OCI-LY7 (cell line): ENCODE measurements at regions not wholly inside any gene's neighbourhood (a gene's known extent, or its start where the extent isn't known, plus 50 kb on each side); places are given as distances from the start of the nearest gene placed in this dataset.

Experiments
- BruUV-seq: library from RNA; stranded (reverse); fragments of 400-500 nt; replicated peaks from 2 replicates; lab custom pipeline; 2021; lab: Mats Ljungman, UMichigan
- CTCF ChIA-PET: fragments of 300-600 bp; sonication (Branson Sonifier 250); formaldehyde crosslinking; loops from one replicate; lab custom pipeline; 2022; ENCODE audit warnings: antibody characterized with exemption; ENCODE audit not compliant: unreplicated experiment; lab: Charles Lee
- POLR2A ChIA-PET: fragments of 300-600 bp; sonication (Branson Sonifier 250); formaldehyde crosslinking; loops from one replicate; lab custom pipeline; 2022; ENCODE audit warnings: antibody characterized with exemption; lab: Charles Lee
- DNase-seq: peaks from one replicate; pipeline ENCODE4 v3.0.0-alpha.2; 2015; ENCODE audit warnings: low spot score
- H2AFZ ChIP-seq: fragments of 200-600 bp; sonication (generic), shearing (Covaris generic); 2 replicates; pipeline ENCODE4 v1.6.1; 2014; ENCODE audit warnings: mild to moderate bottlenecking, antibody characterized with exemption, low read length, moderate library complexity
- H3K27ac ChIP-seq: fragments of 200-600 bp; sonication (generic); 2 replicates; pipeline ENCODE4 v1.5.1; 2014; ENCODE audit warnings: mixed run types, low read depth, mild to moderate bottlenecking, moderate library complexity, low read length, inconsistent platforms; ENCODE audit not compliant: poor library complexity, severe bottlenecking
- H3K36me3 ChIP-seq: fragments of 200-600 bp; sonication (generic); 2 replicates; pipeline ENCODE4 v1.6.1; 2014; ENCODE audit warnings: mild to moderate bottlenecking, antibody characterized with exemption, low read length, moderate library complexity, mixed read lengths; ENCODE audit not compliant: insufficient read depth
- H3K4me1 ChIP-seq: fragments of 200-600 bp; sonication (generic); 2 replicates; pipeline ENCODE4 v1.5.1; 2014; ENCODE audit warnings: mild to moderate bottlenecking, low read length; ENCODE audit not compliant: insufficient read depth, poor library complexity, severe bottlenecking
- H3K4me2 ChIP-seq: fragments of 200-600 bp; sonication (generic); 2 replicates; pipeline ENCODE4 v1.6.1; 2014; ENCODE audit warnings: mild to moderate bottlenecking, low read length
- H3K4me3 ChIP-seq: fragments of 200-600 bp; sonication (generic); 2 replicates; pipeline ENCODE4 v1.5.1; 2014; ENCODE audit warnings: mild to moderate bottlenecking, low read depth, low read length; ENCODE audit not compliant: poor library complexity, severe bottlenecking
- H3K79me2 ChIP-seq: fragments of 200-600 bp; sonication (generic); 2 replicates; pipeline ENCODE4 v1.6.1; 2016; ENCODE audit warnings: low read depth, mild to moderate bottlenecking, low read length, moderate library complexity, mixed read lengths; ENCODE audit not compliant: insufficient read depth
- H3K9me2 ChIP-seq: fragments of 200-600 bp; sonication (generic); 2 replicates; pipeline ENCODE4 v1.6.1; 2016; ENCODE audit warnings: mild to moderate bottlenecking, low read length, mixed read lengths; ENCODE audit not compliant: insufficient read depth
- H3K9me3 ChIP-seq: fragments of 200-600 bp; sonication (generic); 2 replicates; pipeline ENCODE4 v1.6.1; 2014; ENCODE audit warnings: mild to moderate bottlenecking, mixed run types, low read length, mixed read lengths
- H4K20me1 ChIP-seq: fragments of 200-600 bp; sonication (generic); 2 replicates; pipeline ENCODE4 v1.6.1; 2014; ENCODE audit warnings: mild to moderate bottlenecking, antibody characterized with exemption, low read length, moderate library complexity, mixed read lengths; ENCODE audit not compliant: insufficient read depth
- EZH2phosphoT487 ChIP-seq: fragments of 200-600 bp; sonication (generic); IDR thresholded peaks from 2 replicates; pipeline ENCODE4 v1.6.1; 2018; ENCODE audit warnings: low read depth, borderline replicate concordance, mild to moderate bottlenecking, mixed run types, antibody characterized with exemption, low read length, moderate library complexity, mixed read lengths
- intact Hi-C: fragments of 100-400 bp; cut with micrococcal nuclease; formaldehyde crosslinking; loops from one replicate; pipeline ENCODE4 v1.10.0; 2022; ENCODE audit not compliant: unreplicated experiment
- TF ChIP-seq, protein P1 (sequence below): fragments of 200-600 bp; sonication (generic); conservative IDR thresholded peaks from 2 replicates; pipeline ENCODE4 v1.5.1; 2014; ENCODE audit warnings: mild to moderate bottlenecking, antibody characterized with exemption, low read length, moderate library complexity, mixed read lengths

- CTCF ChIA-PET = no interaction called here
- Histone ChIP-seq H3K27ac (no peak overlapping the region), H3K9me3 (no peaks in the 10 kb centered on the region), H3K79me2 (no peaks in the 10 kb centered on the region), H3K9me2 (no peaks in the 10 kb centered on the region), H3K4me2 (no peak overlapping the region), H2AFZ (no peak overlapping the region), H3K36me3 (no peaks in the 10 kb centered on the region), H3K4me1 (no peaks in the 10 kb centered on the region), H4K20me1 (no peaks in the 10 kb centered on the region), H3K4me3 (no peak overlapping the region)
- no TSS peak for BruUV-seq
- no peak for DNase-seq
- intact Hi-C loops = no loop called here
- POLR2A ChIA-PET = no interaction called here
- TF ChIP-seq EZH2phosphoT487 = no peak
- TF ChIP-seq, protein P1, sequence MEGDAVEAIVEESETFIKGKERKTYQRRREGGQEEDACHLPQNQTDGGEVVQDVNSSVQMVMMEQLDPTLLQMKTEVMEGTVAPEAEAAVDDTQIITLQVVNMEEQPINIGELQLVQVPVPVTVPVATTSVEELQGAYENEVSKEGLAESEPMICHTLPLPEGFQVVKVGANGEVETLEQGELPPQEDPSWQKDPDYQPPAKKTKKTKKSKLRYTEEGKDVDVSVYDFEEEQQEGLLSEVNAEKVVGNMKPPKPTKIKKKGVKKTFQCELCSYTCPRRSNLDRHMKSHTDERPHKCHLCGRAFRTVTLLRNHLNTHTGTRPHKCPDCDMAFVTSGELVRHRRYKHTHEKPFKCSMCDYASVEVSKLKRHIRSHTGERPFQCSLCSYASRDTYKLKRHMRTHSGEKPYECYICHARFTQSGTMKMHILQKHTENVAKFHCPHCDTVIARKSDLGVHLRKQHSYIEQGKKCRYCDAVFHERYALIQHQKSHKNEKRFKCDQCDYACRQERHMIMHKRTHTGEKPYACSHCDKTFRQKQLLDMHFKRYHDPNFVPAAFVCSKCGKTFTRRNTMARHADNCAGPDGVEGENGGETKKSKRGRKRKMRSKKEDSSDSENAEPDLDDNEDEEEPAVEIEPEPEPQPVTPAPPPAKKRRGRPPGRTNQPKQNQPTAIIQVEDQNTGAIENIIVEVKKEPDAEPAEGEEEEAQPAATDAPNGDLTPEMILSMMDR = no peak
These were observed 259.0 kb upstream of the TRPC5 start for GRCh38 chrX:112341598-112341997.

DNA sequence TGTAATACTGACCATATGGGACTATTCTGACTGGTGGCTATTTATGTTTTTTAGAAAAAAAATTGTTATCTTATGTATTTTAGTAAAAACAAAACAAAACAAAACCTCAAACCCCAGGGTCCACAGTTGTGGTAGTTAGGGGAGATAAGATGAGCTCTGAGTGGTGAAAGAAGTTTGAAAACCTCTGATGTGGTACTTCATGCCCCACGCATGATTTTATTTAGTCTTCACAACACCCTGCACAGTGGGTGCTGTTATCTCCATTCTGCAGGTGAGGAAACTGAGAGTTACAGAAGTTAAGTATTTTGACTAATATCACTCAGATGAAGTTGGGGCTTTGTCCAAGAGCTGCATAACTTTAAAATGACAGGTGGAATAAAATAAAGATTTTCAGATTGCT, 230.6 kb upstream of the TRPC5 start:
- Histone ChIP-seq H3K36me3 (no peaks in the 10 kb centered on the region), H3K9me2 (no peaks in the 10 kb centered on the region), H2AFZ (no peak overlapping the region), H4K20me1 (no peaks in the 10 kb centered on the region), H3K79me2 (no peaks in the 10 kb centered on the region), H3K4me1 (no peaks in the 10 kb centered on the region), H3K9me3 (no peaks in the 10 kb centered on the region), H3K27ac (no peak overlapping the region), H3K4me3 (no peak overlapping the region), H3K4me2 (no peak overlapping the region)
- BruUV-seq = no TSS peak
- DNase-seq = no peak
- intact Hi-C loops = no loop called here
- ChIA-PET POLR2A (no interaction called here), CTCF (no interaction called here)
- TF ChIP-seq, protein P1 = no peak
- TF ChIP-seq EZH2phosphoT487 = no peak

GRCh38 chrX:112306027-112306426, 223.5 kb upstream of the TRPC5 start:
- no TSS peak for BruUV-seq
- intact Hi-C loops = no loop called here
- H3K4me1 ChIP-seq = no peaks in the 10 kb centered on the region
- ChIA-PET POLR2A (no interaction called here), CTCF (no interaction called here)
- H3K4me2 ChIP-seq = no peak overlapping the region
- no peaks in the 10 kb centered on the region for H3K9me3 ChIP-seq
- no peak for TF ChIP-seq EZH2phosphoT487
- TF ChIP-seq, protein P1 = no peak
- H3K79me2 ChIP-seq = no peaks in the 10 kb centered on the region
- no peaks in the 10 kb centered on the region for H4K20me1 ChIP-seq
- H3K36me3 ChIP-seq = no peaks in the 10 kb centered on the region
- DNase-seq = no peak
- H3K27ac ChIP-seq = no peak overlapping the region
- H3K4me3 ChIP-seq = no peak overlapping the region
- no peaks in the 10 kb centered on the region for H3K9me2 ChIP-seq
- no peak overlapping the region for H2AFZ ChIP-seq
